Activated T-helper 1 cell treated with anti-CD3 and anti-CD28 coated beads, Interleukin-12 subunit alpha, Interleukin-12 subunit beta, Interleukin-2, Interleukin-4 antibody, amounts not matched to agents 30 ng/mL and 10 ng/mL and 1 ng/mL, durations not matched to agents 14 hours and 24 hours and 36 hours (primary cell): ENCODE measurements at regions not wholly inside any gene's neighbourhood (a gene's known extent, or its start where the extent isn't known, plus 50 kb on each side); places are given as distances from the start of the nearest gene placed in this dataset.

Source experiments
- DNase-seq: peaks from one replicate; pipeline ENCODE4 v3.0.0; 2021; ENCODE audit warnings: low spot score
- H3K27ac Mint-ChIP-seq: one replicate; pipeline ENCODE4 v1.8.0; 2021; ENCODE audit warnings: mild to moderate bottlenecking, mixed read lengths
- H3K27me3 Mint-ChIP-seq: one replicate; pipeline ENCODE4 v1.8.0; 2022; ENCODE audit warnings: mild to moderate bottlenecking, moderate library complexity, mixed read lengths; ENCODE audit not compliant: insufficient read depth
- H3K36me3 Mint-ChIP-seq: one replicate; pipeline ENCODE4 v1.8.0; 2021; ENCODE audit warnings: low read depth, mixed read lengths
- H3K4me1 Mint-ChIP-seq: one replicate; pipeline ENCODE4 v1.8.0; 2021; ENCODE audit warnings: low read depth, mixed read lengths
- H3K4me3 Mint-ChIP-seq: one replicate; pipeline ENCODE4 v1.8.0; 2021; ENCODE audit warnings: mild to moderate bottlenecking, moderate library complexity, mixed read lengths
- H3K9me3 Mint-ChIP-seq: one replicate; pipeline ENCODE4 v1.8.0; 2021; ENCODE audit warnings: mixed read lengths
- intact Hi-C: fragments of 100-400 bp; cut with micrococcal nuclease; formaldehyde crosslinking; loops from one replicate; pipeline ENCODE4 v1.15.1; 2024

DNA sequence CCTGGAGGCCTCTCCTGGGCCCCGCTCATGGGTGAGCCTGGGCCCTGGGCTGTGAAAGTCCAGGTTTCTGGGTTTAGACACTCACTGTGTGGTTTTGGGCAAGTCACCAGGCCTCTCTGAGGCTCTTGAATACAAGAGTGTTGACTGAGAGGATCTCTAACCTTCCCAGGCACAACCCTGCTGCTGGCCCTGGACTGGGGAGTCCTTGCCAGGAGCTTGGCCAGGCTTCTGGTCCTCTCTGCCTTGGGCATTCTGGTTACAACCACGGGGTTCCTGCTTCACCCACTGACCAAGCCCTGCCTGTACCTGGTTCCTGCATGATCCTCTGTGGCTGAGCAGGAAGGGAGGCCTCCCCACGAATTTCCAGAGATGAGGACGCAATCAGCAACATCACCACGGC, 63.6 kb upstream of the COL13A1 start:
- peaks cover 14% of the 10 kb centered on the region for H3K27me3 Mint-ChIP-seq
- H3K4me1 Mint-ChIP-seq = peaks cover 11% of the 10 kb centered on the region

GRCh38 chr10:69738858-69739435, 62.8 kb upstream of the COL13A1 start:
- H3K36me3 Mint-ChIP-seq = no peaks in the 10 kb centered on the region
- peaks cover 14% of the 10 kb centered on the region for H3K27me3 Mint-ChIP-seq
- no peak overlapping the region for H3K27ac Mint-ChIP-seq
- H3K4me1 Mint-ChIP-seq = peaks cover 11% of the 10 kb centered on the region
- no peak for DNase-seq
- no peaks in the 10 kb centered on the region for H3K9me3 Mint-ChIP-seq
- intact Hi-C loops = no loop called here
- H3K4me3 Mint-ChIP-seq = no peak overlapping the region

More for the DNA sequence above, 63.6 kb upstream of the COL13A1 start:
- Mint-ChIP-seq H3K27ac (no peak overlapping the region), H3K9me3 (no peaks in the 10 kb centered on the region), H3K36me3 (no peaks in the 10 kb centered on the region), H3K4me3 (no peak overlapping the region)
- intact Hi-C loops = no loop called here
- no peak for DNase-seq

- peaks cover 4% of the 10 kb centered on the region for H3K4me1 Mint-ChIP-seq
- no peak overlapping the region for H3K27ac Mint-ChIP-seq
- H3K9me3 Mint-ChIP-seq = no peaks in the 10 kb centered on the region
- no peak for DNase-seq
- H3K4me3 Mint-ChIP-seq = no peak overlapping the region
- H3K36me3 Mint-ChIP-seq = no peaks in the 10 kb centered on the region
- H3K27me3 Mint-ChIP-seq = peaks cover 10% of the 10 kb centered on the region
- intact Hi-C loops = no loop called here
These were observed 62.1 kb upstream of the COL13A1 start for GRCh38 chr10:69739634-69740033.

GRCh38 chr10:69740126-69740525, 61.6 kb upstream of the COL13A1 start:
- intact Hi-C loops = no loop called here
- Mint-ChIP-seq H3K9me3 (no peaks in the 10 kb centered on the region), H3K4me3 (no peak overlapping the region), H3K27me3 (peaks cover 15% of the 10 kb centered on the region), H3K36me3 (no peaks in the 10 kb centered on the region), H3K4me1 (no peaks in the 10 kb centered on the region), H3K27ac (no peak overlapping the region)
- no peak for DNase-seq

- H3K4me3 Mint-ChIP-seq = no peak overlapping the region
- no peak for DNase-seq
- H3K4me1 Mint-ChIP-seq = no peaks in the 10 kb centered on the region
- H3K27me3 Mint-ChIP-seq = peaks cover 21% of the 10 kb centered on the region
- intact Hi-C loops = no loop called here
- no peak overlapping the region for H3K27ac Mint-ChIP-seq
- H3K36me3 Mint-ChIP-seq = no peaks in the 10 kb centered on the region
- H3K9me3 Mint-ChIP-seq = no peaks in the 10 kb centered on the region
These were observed 60.5 kb upstream of the COL13A1 start for GRCh38 chr10:69741252-69741651.

DNA sequence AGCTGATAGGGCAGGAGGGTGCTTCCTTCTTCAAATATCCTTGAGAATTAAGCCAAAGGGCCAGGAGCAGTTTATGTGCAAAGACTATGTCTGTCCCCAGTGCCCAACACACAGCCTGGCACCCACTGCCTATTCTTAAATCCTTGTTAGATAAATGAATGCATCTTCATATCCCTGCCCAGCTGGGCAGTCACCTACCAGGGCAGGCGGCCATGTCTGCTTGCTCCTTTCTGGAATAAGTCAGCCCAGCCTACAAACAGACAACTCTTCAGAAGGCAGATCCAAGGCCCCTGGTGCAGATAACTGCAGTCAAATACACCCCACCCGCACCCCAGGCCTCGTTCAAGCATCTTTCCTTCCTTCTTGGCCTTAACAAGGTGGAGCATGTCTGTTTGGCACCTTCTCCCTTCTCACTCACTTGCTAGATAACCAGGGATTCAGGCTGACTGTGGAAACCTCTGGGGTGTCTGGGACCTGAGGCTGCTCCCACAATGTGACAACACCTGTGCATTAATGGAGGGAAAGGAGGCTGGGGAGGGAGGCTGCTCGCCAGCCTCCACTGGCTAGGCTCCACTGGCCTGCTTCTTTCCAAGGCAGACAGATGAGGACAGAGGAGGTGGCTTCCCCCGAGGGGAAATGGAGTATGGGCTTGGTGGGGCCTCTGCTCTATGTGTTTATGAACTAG, 59.9 kb upstream of the COL13A1 start:
- Mint-ChIP-seq H3K4me1 (no peaks in the 10 kb centered on the region), H3K36me3 (no peaks in the 10 kb centered on the region), H3K4me3 (no peak overlapping the region), H3K27ac (no peak overlapping the region), H3K9me3 (no peaks in the 10 kb centered on the region), H3K27me3 (peaks cover 20% of the 10 kb centered on the region)
- DNase-seq = no peak
- intact Hi-C loops = no loop called here

- H3K9me3 Mint-ChIP-seq = no peaks in the 10 kb centered on the region
- no peak for DNase-seq
- intact Hi-C loops = no loop called here
- no peaks in the 10 kb centered on the region for H3K4me1 Mint-ChIP-seq
- no peaks in the 10 kb centered on the region for H3K36me3 Mint-ChIP-seq
- H3K4me3 Mint-ChIP-seq = no peak overlapping the region
- H3K27ac Mint-ChIP-seq = no peak overlapping the region
- H3K27me3 Mint-ChIP-seq = peaks cover 20% of the 10 kb centered on the region
These were observed 59.4 kb upstream of the COL13A1 start for GRCh38 chr10:69742356-69742695.

DNA sequence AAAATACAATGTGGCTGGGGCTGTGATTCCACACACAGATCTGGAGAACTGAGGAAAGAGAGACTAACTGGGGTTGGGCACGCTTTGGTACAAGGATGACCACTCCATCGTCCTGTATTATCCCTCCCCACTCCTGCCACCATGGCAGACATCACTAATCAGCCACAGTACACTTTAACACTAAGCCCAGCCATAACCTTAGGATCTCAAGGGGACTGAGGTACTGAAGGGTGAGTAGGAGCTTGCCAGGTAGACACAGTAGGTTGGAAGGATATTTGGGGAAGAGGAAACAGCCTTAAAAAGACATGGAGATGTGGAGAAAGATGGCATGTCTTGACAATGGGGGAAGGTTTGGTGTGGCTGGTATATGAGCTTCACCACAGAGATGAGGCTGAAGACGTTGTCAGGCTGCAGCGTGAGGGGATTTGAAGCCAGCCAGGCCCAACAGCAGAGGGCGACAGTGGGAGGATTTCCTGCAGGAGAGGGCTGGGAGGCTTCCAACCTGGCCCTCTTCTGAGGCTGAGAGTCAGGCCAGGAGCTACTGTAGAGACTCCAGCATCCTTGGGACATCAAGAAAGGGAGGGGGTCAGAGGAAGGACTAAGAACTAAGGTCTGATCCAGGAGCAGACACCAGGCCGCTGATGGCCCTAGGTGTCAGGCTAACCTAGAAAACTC, 58.6 kb upstream of the COL13A1 start:
- no peaks in the 10 kb centered on the region for H3K4me1 Mint-ChIP-seq
- no peak for DNase-seq
- intact Hi-C loops = no loop called here

DNA sequence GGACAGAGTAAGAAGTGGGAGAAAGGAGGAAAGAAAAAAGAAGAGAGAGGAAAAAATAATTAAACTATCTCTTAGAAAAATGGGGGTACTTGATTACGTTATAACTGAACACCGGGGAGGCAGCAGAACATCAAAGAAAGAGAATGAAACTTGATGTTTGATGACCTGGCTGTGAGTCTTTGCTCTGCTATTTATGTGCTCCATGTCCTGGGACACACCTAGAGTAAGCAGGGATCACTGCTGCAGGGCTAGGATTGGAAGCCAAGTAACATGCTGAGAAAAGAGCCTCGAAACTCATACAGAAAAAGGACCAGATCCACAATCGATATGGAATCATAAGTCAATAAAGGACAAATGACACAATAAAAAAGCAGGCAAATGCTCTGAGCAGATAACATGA, 56.7 kb upstream of the COL13A1 start:
- intact Hi-C loops = no loop called here
- no peak overlapping the region for H3K4me3 Mint-ChIP-seq

More for the DNA sequence above, 58.6 kb upstream of the COL13A1 start:
- peaks cover 20% of the 10 kb centered on the region for H3K27me3 Mint-ChIP-seq
- H3K27ac Mint-ChIP-seq = no peak overlapping the region
- H3K4me3 Mint-ChIP-seq = no peak overlapping the region
- no peaks in the 10 kb centered on the region for H3K36me3 Mint-ChIP-seq
- H3K9me3 Mint-ChIP-seq = no peaks in the 10 kb centered on the region

DNA sequence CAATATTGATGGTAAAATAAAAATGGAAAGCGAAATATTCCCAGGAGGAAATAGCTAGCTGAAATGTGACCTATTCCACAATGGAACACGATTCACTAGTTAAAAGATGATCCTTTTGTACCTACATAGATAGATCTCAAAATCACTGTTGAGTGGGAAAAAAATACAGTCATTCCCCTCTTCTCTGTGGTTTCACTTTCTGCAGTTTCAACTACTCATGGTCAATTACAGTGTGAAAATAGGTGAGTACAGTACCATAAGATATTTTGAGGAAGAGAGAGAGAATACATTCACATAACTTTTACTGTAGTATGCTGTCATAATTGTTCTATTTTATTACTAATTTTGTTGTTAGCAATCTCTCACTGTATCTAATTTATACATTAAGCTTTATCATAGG, 56.0 kb upstream of the COL13A1 start:
- intact Hi-C loops = no loop called here
- peaks cover 24% of the 10 kb centered on the region for H3K27me3 Mint-ChIP-seq

More for the DNA sequence above, 56.7 kb upstream of the COL13A1 start:
- peaks cover 21% of the 10 kb centered on the region for H3K27me3 Mint-ChIP-seq
- H3K4me1 Mint-ChIP-seq = no peaks in the 10 kb centered on the region
- H3K9me3 Mint-ChIP-seq = no peaks in the 10 kb centered on the region
- H3K27ac Mint-ChIP-seq = no peak overlapping the region
- no peaks in the 10 kb centered on the region for H3K36me3 Mint-ChIP-seq
- DNase-seq = no peak

GRCh38 chr10:69747179-69747578, 54.5 kb upstream of the COL13A1 start:
- peaks cover 24% of the 10 kb centered on the region for H3K27me3 Mint-ChIP-seq
- no peaks in the 10 kb centered on the region for H3K36me3 Mint-ChIP-seq
- no peaks in the 10 kb centered on the region for H3K9me3 Mint-ChIP-seq
- no peak overlapping the region for H3K27ac Mint-ChIP-seq
- no peak overlapping the region for H3K4me3 Mint-ChIP-seq
- intact Hi-C loops = no loop called here
- H3K4me1 Mint-ChIP-seq = no peaks in the 10 kb centered on the region
- no peak for DNase-seq

More for the DNA sequence above, 56.0 kb upstream of the COL13A1 start:
- Mint-ChIP-seq H3K36me3 (no peaks in the 10 kb centered on the region), H3K4me1 (no peaks in the 10 kb centered on the region), H3K4me3 (no peak overlapping the region), H3K27ac (no peak overlapping the region), H3K9me3 (no peaks in the 10 kb centered on the region)
- DNase-seq = no peak

DNA sequence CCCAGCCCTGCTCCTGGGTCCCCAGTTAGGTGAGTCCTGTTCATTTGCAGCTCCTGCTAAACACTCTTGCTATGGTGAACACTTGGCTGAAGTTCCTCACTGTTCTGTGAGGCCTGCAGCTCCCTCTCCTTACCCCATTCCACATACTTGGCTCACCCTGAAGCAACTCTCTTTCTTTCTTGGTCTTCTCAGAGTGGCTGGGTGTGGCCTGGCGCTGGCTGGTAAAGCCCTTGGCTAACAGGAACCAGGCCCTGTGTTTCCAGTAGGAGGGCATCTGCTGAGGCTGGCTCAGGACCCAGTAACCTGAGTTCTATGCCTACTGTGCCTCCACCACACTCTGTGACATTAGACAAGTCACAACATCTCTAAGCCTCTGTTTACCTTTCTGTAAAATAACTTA, 53.1 kb upstream of the COL13A1 start:
- H3K36me3 Mint-ChIP-seq = no peaks in the 10 kb centered on the region
- H3K4me3 Mint-ChIP-seq = no peak overlapping the region
- intact Hi-C loops = no loop called here
- H3K27ac Mint-ChIP-seq = no peak overlapping the region
- H3K9me3 Mint-ChIP-seq = no peaks in the 10 kb centered on the region
- H3K4me1 Mint-ChIP-seq = no peaks in the 10 kb centered on the region
- H3K27me3 Mint-ChIP-seq = peaks cover 24% of the 10 kb centered on the region
- no peak for DNase-seq

GRCh38 chr10:69749178-69750010, 52.3 kb upstream of the COL13A1 start:
- Mint-ChIP-seq H3K27me3 (peaks cover 27% of the 10 kb centered on the region), H3K9me3 (no peaks in the 10 kb centered on the region), H3K36me3 (no peaks in the 10 kb centered on the region), H3K4me1 (no peaks in the 10 kb centered on the region), H3K4me3 (no peak overlapping the region), H3K27ac (no peak overlapping the region)
- intact Hi-C loops = no loop called here
- no peak for DNase-seq
